AG09309 (cell line): ENCODE measurements at regions not wholly inside any gene's neighbourhood (a gene's known extent, or its start where the extent isn't known, plus 50 kb on each side); places are given as distances from the start of the nearest gene placed in this dataset.
A peak's percentile ranks its signal among the peaks of the same experiment; 100 is the strongest.

ENCODE experiments used
- DNase-seq: peaks from one replicate; pipeline ENCODE4 v3.0.0-alpha.2; 2010; ENCODE audit warnings: low read depth
- H3K4me3 ChIP-seq: 2 replicates; pipeline ENCODE4 v1.5.1; 2011; ENCODE audit warnings: mild to moderate bottlenecking, low read depth, low read length, moderate library complexity; ENCODE audit not compliant: control insufficient read depth
- TF ChIP-seq, protein P1 (sequence below): IDR thresholded peaks from 2 replicates; pipeline ENCODE4 v1.5.1; 2011; ENCODE audit warnings: mild to moderate bottlenecking, low read depth, low read length, inconsistent platforms; ENCODE audit not compliant: insufficient read depth, control insufficient read depth; ENCODE audit errors: missing control alignments

DNA sequence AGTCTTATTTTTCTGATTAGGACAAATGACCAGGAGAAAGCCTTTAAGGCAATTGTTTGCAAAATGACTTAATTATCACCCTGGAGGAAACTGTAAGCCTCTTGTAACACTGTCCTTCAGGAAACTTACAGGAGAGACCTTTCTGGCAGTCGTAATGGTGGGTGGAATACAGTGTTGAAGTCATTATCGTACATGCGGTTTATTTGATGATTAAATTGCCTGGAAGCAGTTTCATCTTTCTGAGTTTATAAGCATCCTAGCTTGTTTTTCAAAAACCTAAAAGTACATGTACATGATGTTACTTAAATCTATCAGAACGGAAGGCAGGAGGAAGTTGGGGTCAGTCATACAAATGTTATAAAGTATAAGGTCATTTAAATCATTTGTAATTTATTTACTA is 86.2 kb upstream of the RAB27B start:
- no peak for DNase-seq
- TF ChIP-seq, protein P1, sequence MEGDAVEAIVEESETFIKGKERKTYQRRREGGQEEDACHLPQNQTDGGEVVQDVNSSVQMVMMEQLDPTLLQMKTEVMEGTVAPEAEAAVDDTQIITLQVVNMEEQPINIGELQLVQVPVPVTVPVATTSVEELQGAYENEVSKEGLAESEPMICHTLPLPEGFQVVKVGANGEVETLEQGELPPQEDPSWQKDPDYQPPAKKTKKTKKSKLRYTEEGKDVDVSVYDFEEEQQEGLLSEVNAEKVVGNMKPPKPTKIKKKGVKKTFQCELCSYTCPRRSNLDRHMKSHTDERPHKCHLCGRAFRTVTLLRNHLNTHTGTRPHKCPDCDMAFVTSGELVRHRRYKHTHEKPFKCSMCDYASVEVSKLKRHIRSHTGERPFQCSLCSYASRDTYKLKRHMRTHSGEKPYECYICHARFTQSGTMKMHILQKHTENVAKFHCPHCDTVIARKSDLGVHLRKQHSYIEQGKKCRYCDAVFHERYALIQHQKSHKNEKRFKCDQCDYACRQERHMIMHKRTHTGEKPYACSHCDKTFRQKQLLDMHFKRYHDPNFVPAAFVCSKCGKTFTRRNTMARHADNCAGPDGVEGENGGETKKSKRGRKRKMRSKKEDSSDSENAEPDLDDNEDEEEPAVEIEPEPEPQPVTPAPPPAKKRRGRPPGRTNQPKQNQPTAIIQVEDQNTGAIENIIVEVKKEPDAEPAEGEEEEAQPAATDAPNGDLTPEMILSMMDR: no peak
- no peak overlapping the region for H3K4me3 ChIP-seq

DNA sequence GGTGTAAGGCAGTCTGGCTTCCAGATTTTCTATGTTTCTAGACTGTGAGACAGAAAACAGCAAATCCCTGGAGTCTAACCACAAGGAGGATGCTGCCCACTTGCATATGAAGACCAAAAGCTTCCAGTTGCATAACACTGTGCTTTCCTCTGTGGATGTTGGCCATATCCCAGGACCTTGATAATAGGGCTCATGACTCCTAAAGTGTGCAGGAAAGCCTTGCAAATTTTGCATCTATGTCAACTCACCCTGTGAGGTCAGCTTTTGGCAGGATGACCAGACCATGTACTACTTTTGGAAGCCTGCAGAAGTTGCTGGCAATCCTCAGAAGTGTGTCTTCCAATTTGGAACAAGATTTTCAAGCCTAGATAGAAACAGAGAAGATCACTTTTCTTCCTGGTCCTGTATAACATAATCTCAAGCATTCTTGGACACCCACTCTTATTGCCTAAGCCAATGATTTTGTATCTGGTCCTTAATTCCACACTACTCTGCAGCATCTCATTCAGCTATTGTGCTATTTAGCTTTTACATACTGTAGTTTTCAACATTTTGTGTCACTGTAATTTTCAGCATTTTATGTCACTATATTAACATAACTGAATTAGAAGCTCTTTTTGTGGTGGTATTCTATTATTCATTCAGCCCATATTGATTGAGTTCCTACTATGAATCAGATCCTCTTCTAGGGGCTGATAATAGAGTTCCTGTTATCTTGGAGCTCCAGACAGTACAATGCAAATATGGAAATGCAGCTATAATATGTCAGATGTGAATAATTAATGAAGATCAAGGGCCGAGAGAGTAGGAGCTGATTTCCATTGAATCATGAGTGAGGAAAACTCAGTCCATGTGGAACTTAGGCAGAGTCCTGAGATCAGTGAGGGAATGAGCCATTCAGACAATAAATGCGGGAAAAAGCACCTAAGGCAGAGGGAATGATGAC is 85.3 kb upstream of the RAB27B start:
- DNase-seq: peak; percentile 97
- H3K4me3 ChIP-seq: no peak overlapping the region
- TF ChIP-seq, protein P1: peak; percentile 18

GRCh38 chr18:54743605-54743995 is 84.7 kb upstream of the RAB27B start:
- DNase-seq: no peak
- TF ChIP-seq, protein P1: no peak
- no peak overlapping the region for H3K4me3 ChIP-seq

- DNase-seq: no peak
- TF ChIP-seq, protein P1: no peak
- H3K4me3 ChIP-seq: no peak overlapping the region
Observed at GRCh38 chr18:54749291-54749690, 79.0 kb upstream of the RAB27B start.

- no peak for DNase-seq
- TF ChIP-seq, protein P1: no peak
- H3K4me3 ChIP-seq: no peak overlapping the region
Observed at GRCh38 chr18:54750350-54750749, 77.9 kb upstream of the RAB27B start.

DNA sequence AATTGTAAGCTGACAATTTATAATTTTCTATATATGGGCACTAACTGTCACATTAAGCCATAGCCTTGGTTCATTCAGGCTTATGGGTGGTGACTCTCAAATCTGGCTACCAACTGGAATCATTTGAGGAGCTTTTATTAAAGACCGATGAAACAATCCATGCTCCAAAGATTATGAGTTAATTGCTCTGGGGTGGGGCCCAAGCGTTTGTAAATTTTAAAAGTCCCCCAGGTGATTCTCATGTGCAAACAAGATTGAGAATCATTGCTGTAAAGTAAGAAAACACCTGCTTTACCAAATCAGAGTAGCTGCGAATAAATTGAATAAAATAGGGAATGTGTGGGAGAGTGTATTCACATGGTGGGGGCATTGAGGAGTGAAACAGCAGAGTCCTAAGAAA is 76.1 kb upstream of the RAB27B start:
- no peak for DNase-seq
- no peak overlapping the region for H3K4me3 ChIP-seq
- TF ChIP-seq, protein P1: no peak
